ENCODE measurements at regions not wholly inside any gene's neighbourhood (a gene's known extent, or its start where the extent isn't known, plus 50 kb on each side); places are given as distances from the start of the nearest gene placed in this dataset.

DNA sequence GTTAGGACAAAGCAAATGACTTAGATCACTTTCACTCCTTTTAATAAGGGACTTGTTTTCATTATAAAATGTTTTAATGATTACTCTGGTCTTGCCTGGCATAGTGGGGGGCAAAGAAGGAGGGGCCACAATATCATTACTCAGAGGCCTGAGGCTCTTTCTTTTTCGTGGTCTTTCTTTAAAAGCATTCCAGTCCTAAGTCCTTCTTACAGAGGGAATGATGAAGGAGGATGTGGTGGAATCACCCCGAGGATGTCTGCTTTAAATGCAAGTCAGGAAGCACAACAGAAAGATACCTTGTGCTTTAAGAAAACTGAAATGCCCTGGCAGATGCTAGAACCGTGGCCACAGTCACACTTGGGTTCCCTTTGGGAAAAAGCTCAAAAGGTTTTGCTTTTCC is 379.1 kb downstream of the INHBA start:
- no peaks in the 10 kb centered on the region for H3K27me3 ChIP-seq
- no peak for DNase-seq
- H3K36me3 ChIP-seq: no peaks in the 10 kb centered on the region
- intact Hi-C loops (cut with DNase I; ENCODE audit: low total_unique reads): no loop called here
- no peaks in the 10 kb centered on the region for H3K4me1 ChIP-seq
- H3K4me3 ChIP-seq: no peak overlapping the region
- H3K9me3 ChIP-seq: no peaks in the 10 kb centered on the region
- H3K27ac ChIP-seq: no peak overlapping the region
- WGBS, 5 donors: 45 to 62% (median 53%) methylated on average over 3 of the region's 3 CpGs
- TF ChIP-seq CTCF (IDR thresholded peaks at IDR 0.05) (no peak), POLR2A (IDR thresholded peaks at IDR 0.05) (no peak), EP300 (IDR thresholded peaks at IDR 0.05) (no peak), POLR2AphosphoS5 (IDR thresholded peaks at IDR 0.05) (no peak)

- 76 to 100% (median 81%) methylated on average over 1 of the region's 1 CpG for WGBS, 5 donors
- Histone ChIP-seq H3K4me3 (no peak overlapping the region), H3K4me1 (no peaks in the 10 kb centered on the region), H3K27me3 (no peaks in the 10 kb centered on the region), H3K36me3 (no peaks in the 10 kb centered on the region), H3K27ac (no peak overlapping the region), H3K9me3 (peaks cover 0 to 3% (median 0%) of the 10 kb centered on the region in 4 donors)
- DNase-seq: no peak
- intact Hi-C loops (cut with DNase I; ENCODE audit: low total_unique reads): no loop called here
- TF ChIP-seq EP300 (IDR thresholded peaks at IDR 0.05): no peak
- TF ChIP-seq POLR2A (IDR thresholded peaks at IDR 0.05): no peak
These were observed 383.3 kb downstream of the INHBA start for GRCh38 chr7:41319581-41319980.

GRCh38 chr7:41316410-41316809 is 386.5 kb downstream of the INHBA start:
- no peaks in the 10 kb centered on the region for H3K36me3 ChIP-seq
- no peak overlapping the region for H3K27ac ChIP-seq
- no peaks in the 10 kb centered on the region for H3K4me1 ChIP-seq
- H3K27me3 ChIP-seq: no peaks in the 10 kb centered on the region
- no peak for DNase-seq
- H3K4me3 ChIP-seq: no peak overlapping the region
- H3K9me3 ChIP-seq: peaks cover 0 to 3% (median 0%) of the 10 kb centered on the region in 4 donors
- no peak for TF ChIP-seq POLR2AphosphoS5 (IDR thresholded peaks at IDR 0.05)
- TF ChIP-seq POLR2A (IDR thresholded peaks at IDR 0.05): no peak
- no peak for TF ChIP-seq EP300 (IDR thresholded peaks at IDR 0.05)
- no peak for TF ChIP-seq CTCF (IDR thresholded peaks at IDR 0.05)
- 44 to 56% (median 48%) methylated on average over 6 of the region's 6 CpGs for WGBS, 5 donors
- intact Hi-C loops (cut with DNase I; ENCODE audit: low total_unique reads): no loop called here

GRCh38 chr7:41315764-41316163 is 387.1 kb downstream of the INHBA start:
- DNase-seq: no peak
- TF ChIP-seq POLR2A (IDR thresholded peaks at IDR 0.05) (no peak), POLR2AphosphoS5 (IDR thresholded peaks at IDR 0.05) (no peak), EP300 (IDR thresholded peaks at IDR 0.05) (no peak), CTCF (IDR thresholded peaks at IDR 0.05) (no peak)
- H3K27ac ChIP-seq: no peak overlapping the region
- H3K4me1 ChIP-seq: no peaks in the 10 kb centered on the region
- WGBS, 5 donors: 57 to 82% (median 63%) methylated on average over 3 to 4 of the region's 4 CpGs
- intact Hi-C loops (cut with DNase I; ENCODE audit: low total_unique reads): no loop called here
- H3K27me3 ChIP-seq: no peaks in the 10 kb centered on the region
- no peak overlapping the region for H3K4me3 ChIP-seq
- peaks cover 0 to 3% (median 0%) of the 10 kb centered on the region in 4 donors for H3K9me3 ChIP-seq
- H3K36me3 ChIP-seq: no peaks in the 10 kb centered on the region

DNA sequence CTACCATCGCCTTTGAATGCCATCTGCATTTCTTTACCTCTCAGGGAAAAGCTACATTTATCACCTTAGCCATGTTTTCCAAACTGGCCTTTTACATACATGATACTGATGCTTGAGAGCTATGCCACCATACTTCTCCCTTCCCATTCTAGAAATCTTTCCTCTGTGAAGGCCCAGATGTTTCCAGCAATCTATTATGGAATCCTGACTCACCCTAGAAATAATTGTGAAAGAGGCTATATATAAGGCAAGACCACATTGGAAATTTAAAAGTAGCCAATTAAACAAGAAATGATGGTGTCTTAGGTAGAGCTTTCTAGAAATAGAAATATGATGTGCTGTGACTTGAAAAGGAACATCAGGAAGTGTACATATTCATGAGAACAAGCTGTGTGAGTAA is 389.7 kb downstream of the INHBA start:
- Histone ChIP-seq H3K4me3 (no peak overlapping the region), H3K4me1 (peaks cover 0 to 6% (median 0%) of the 10 kb centered on the region in 4 donors), H3K27ac (no peak overlapping the region), H3K27me3 (no peaks in the 10 kb centered on the region), H3K36me3 (no peaks in the 10 kb centered on the region), H3K9me3 (no peaks in the 10 kb centered on the region)
- DNase-seq: no peak
- no peak for TF ChIP-seq CTCF (IDR thresholded peaks at IDR 0.05)
- TF ChIP-seq POLR2A (IDR thresholded peaks at IDR 0.05): no peak
- TF ChIP-seq EP300 (IDR thresholded peaks at IDR 0.05): no peak
- TF ChIP-seq POLR2AphosphoS5 (IDR thresholded peaks at IDR 0.05): no peak
- intact Hi-C loops (cut with DNase I; ENCODE audit: low total_unique reads): no loop called here
- 82 to 91% (median 84%) methylated on average over 1 of the region's 1 CpG for WGBS, 5 donors

Measured in stomach (tissue), 8 donors.